NCI-H2227 treated with DMSO at 0.1 percent for 48 hours (cell line): ENCODE measurements at regions not wholly inside any gene's neighbourhood (a gene's known extent, or its start where the extent isn't known, plus 50 kb on each side); places are given as distances from the start of the nearest gene placed in this dataset.
"Not testable (repeated sequence)": the region's sequence is repeated elsewhere in the genome, so short reads cannot be mapped to it uniquely, and the experiment has no call there.

Experiments
- DNase-seq: peaks from one replicate; lab custom pipeline; 2025; lab: John Stamatoyannopoulos, UW

GRCh38 chr5:75002271-75002670 lies 50.1 kb downstream of the GCNT4 start:
- DNase-seq = no peak

GRCh38 chr5:74995926-74996325 lies 56.4 kb downstream of the GCNT4 start:
- no peak for DNase-seq

- DNase-seq = no peak
These were observed 57.5 kb downstream of the GCNT4 start for GRCh38 chr5:74994826-74995225.

GRCh38 chr5:74993743-74994142 lies 58.6 kb downstream of the GCNT4 start:
- DNase-seq = no peak

GRCh38 chr5:74992791-74993190 lies 59.6 kb downstream of the GCNT4 start:
- DNase-seq = no peak

- no peak for DNase-seq
These were observed 60.8 kb downstream of the GCNT4 start for GRCh38 chr5:74991522-74991921.

GRCh38 chr5:74990194-74990593 lies 62.2 kb downstream of the GCNT4 start:
- DNase-seq = no peak

- DNase-seq = no peak
These were observed 63.9 kb downstream of the GCNT4 start for GRCh38 chr5:74988273-74988983.

- DNase-seq = no peak
These were observed 74.0 kb downstream of the GCNT4 start for GRCh38 chr5:74978345-74978744.

- no peak for DNase-seq
These were observed 74.9 kb downstream of the GCNT4 start for GRCh38 chr5:74977471-74977870.

- no peak for DNase-seq
These were observed 75.7 kb downstream of the GCNT4 start for GRCh38 chr5:74976651-74977050.

- no peak for DNase-seq
These were observed 76.8 kb downstream of the GCNT4 start for GRCh38 chr5:74975582-74975981.

- DNase-seq = no peak
These were observed 77.8 kb downstream of the GCNT4 start for GRCh38 chr5:74974451-74975091.

GRCh38 chr5:74973694-74974093 lies 78.7 kb downstream of the GCNT4 start:
- no peak for DNase-seq

GRCh38 chr5:74971947-74972460 lies 80.4 kb downstream of the GCNT4 start:
- no peak for DNase-seq

- not testable (repeated sequence) for DNase-seq
These were observed 81.5 kb downstream of the GCNT4 start for GRCh38 chr5:74970891-74971290.

GRCh38 chr5:74969726-74970125 lies 82.6 kb downstream of the GCNT4 start:
- no peak for DNase-seq

GRCh38 chr5:74966141-74967026 lies 86.0 kb downstream of the GCNT4 start:
- no peak for DNase-seq

GRCh38 chr5:74963407-74963806 lies 89.0 kb downstream of the GCNT4 start:
- no peak for DNase-seq

- no peak for DNase-seq
These were observed 91.7 kb upstream of the FAM169A start for GRCh38 chr5:74957906-74958305.

GRCh38 chr5:74957029-74957784 lies 91.0 kb upstream of the FAM169A start:
- DNase-seq = no peak

GRCh38 chr5:74956278-74956677 lies 90.1 kb upstream of the FAM169A start:
- DNase-seq = no peak
